DMS114 treated with DMSO at 0.1 percent for 48 hours (cell line): ENCODE measurements at regions not wholly inside any gene's neighbourhood (a gene's known extent, or its start where the extent isn't known, plus 50 kb on each side); places are given as distances from the start of the nearest gene placed in this dataset.
A peak's percentile ranks its signal among the peaks of the same experiment; 100 is the strongest.
"Not testable (repeated sequence)": the region's sequence is repeated elsewhere in the genome, so short reads cannot be mapped to it uniquely, and the experiment has no call there.

Experiments
- DNase-seq: peaks from one replicate; lab custom pipeline; 2025; ENCODE audit not compliant: unreplicated experiment; lab: John Stamatoyannopoulos, UW

- peak; percentile 65 for DNase-seq
Observed at GRCh38 chr3:140863580-140864009, 78.0 kb upstream of the SLC25A36 start.

- DNase-seq, result no peak
Observed at GRCh38 chr3:140870351-140870750, 71.3 kb upstream of the SLC25A36 start.

- no peak for DNase-seq
Observed at GRCh38 chr3:140871022-140871421, 70.6 kb upstream of the SLC25A36 start.

GRCh38 chr3:140872165-140872564 is 69.5 kb upstream of the SLC25A36 start:
- DNase-seq, result not testable (repeated sequence)

- no peak for DNase-seq
Observed at GRCh38 chr3:140883428-140884040, 58.1 kb upstream of the SLC25A36 start.

GRCh38 chr3:140885697-140886096 is 55.9 kb upstream of the SLC25A36 start:
- DNase-seq, result not testable (repeated sequence)
